CD4-positive, alpha-beta T cell (primary cell): ENCODE measurements at regions not wholly inside any gene's neighbourhood (a gene's known extent, or its start where the extent isn't known, plus 50 kb on each side); places are given as distances from the start of the nearest gene placed in this dataset.
A peak's percentile ranks its signal among the peaks of the same experiment; 100 is the strongest.

Experiments used
- ATAC-seq: fragments of 200-7000 bp; cut with Tn5 transposase; one replicate; pipeline ENCODE4 v1.10.0; 2022; ENCODE audit warnings: mild to moderate bottlenecking; ENCODE audit not compliant: poor library complexity
- CTCF ChIA-PET: fragments of 350-600 bp; sonication (Branson Sonifier 250); formaldehyde crosslinking; loops from one replicate; lab custom pipeline; 2021; ENCODE audit warnings: antibody characterized with exemption, inconsistent platforms; lab: Charles Lee
- POLR2A ChIA-PET: fragments of 350-600 bp; sonication (Branson Sonifier 250); formaldehyde crosslinking; loops from one replicate; lab custom pipeline; 2021; ENCODE audit warnings: antibody characterized with exemption, inconsistent platforms; lab: Charles Lee
- DNase-seq, 14 experiments: peaks; one replicate each; pipeline ENCODE4 v3.0.0-alpha.2; 2013 to 2020; ENCODE audit warnings: mixed read lengths in 2 of 14
- H3K27ac ChIP-seq, 2 donors: one replicate each; pipeline versions ENCODE4 v1.5.1 to v1.7.0; 2013; ENCODE audit warnings: low read length in 2 of 2, low read depth in 1 of 2, mild to moderate bottlenecking in 1 of 2
- H3K27me3 ChIP-seq, 2 experiments: 1 replicate in 1 of 2; 2 replicates in 1 of 2; pipeline versions ENCODE4 v1.6.1 to v1.7.0; 2013; ENCODE audit warnings: low read length in 2 of 2, control low read depth in 1 of 2, mild to moderate bottlenecking in 1 of 2, moderate library complexity in 1 of 2; ENCODE audit not compliant: insufficient read depth in 2 of 2, control insufficient read depth in 1 of 2
- H3K36me3 ChIP-seq: one replicate; pipeline ENCODE4 v1.6.1; 2013; ENCODE audit warnings: low read length, control low read depth; ENCODE audit not compliant: insufficient read depth
- H3K4me1 ChIP-seq: one replicate; pipeline ENCODE4 v1.6.1; 2013; ENCODE audit warnings: low read length, control low read depth; ENCODE audit not compliant: insufficient read depth
- H3K4me3 ChIP-seq: one replicate; pipeline ENCODE4 v1.5.1; 2013; ENCODE audit warnings: mild to moderate bottlenecking, low read length, moderate library complexity
- H3K9me3 ChIP-seq, 2 experiments: 1 replicate in 1 of 2; 2 replicates in 1 of 2; pipeline versions ENCODE4 v1.6.1 to v1.7.0; 2013; ENCODE audit warnings: low read length in 2 of 2, mild to moderate bottlenecking in 2 of 2, control low read depth in 1 of 2, moderate library complexity in 1 of 2; ENCODE audit not compliant: control insufficient read depth in 1 of 2, insufficient read depth in 1 of 2
- H3K27ac Mint-ChIP-seq: one replicate; pipeline ENCODE4 v1.8.0; 2020; ENCODE audit warnings: mixed read lengths
- H3K27me3 Mint-ChIP-seq: one replicate; pipeline ENCODE4 v1.8.0; 2021; ENCODE audit warnings: mixed read lengths
- H3K36me3 Mint-ChIP-seq: one replicate; pipeline ENCODE4 v1.8.0; 2021; ENCODE audit warnings: low read depth, mixed read lengths
- H3K4me1 Mint-ChIP-seq: one replicate; pipeline ENCODE4 v1.8.0; 2021; ENCODE audit warnings: low read depth, mixed read lengths
- H3K4me3 Mint-ChIP-seq: one replicate; pipeline ENCODE4 v1.8.0; 2020; ENCODE audit warnings: mild to moderate bottlenecking, mixed read lengths
- H3K9me3 Mint-ChIP-seq: one replicate; pipeline ENCODE4 v1.8.0; 2020; ENCODE audit warnings: mixed read lengths
- CTCF ChIP-seq: fragments of 200-600 bp; IDR thresholded peaks from one replicate; pipeline ENCODE4 v1.8.0; 2022; ENCODE audit warnings: antibody characterized with exemption, mild to moderate bottlenecking
- intact Hi-C, 2 experiments: fragments of 100-400 bp; cut with DNase I in 1 of 2; cut with micrococcal nuclease in 1 of 2; formaldehyde crosslinking; loops; one replicate each; pipeline versions ENCODE4 v1.15.1 to v1.9.0; 2023 to 2025; cut with DNase I, micrococcal nuclease

- ChIA-PET CTCF (no interaction called here), POLR2A (interaction anchor here (0.8 to 2.6 kb wide), 5 partner anchors 13 to 514 kb away, joined by 3 to 8 read pairs (median 3); partner anchors contain the start of gene NRIP1)
- Mint-ChIP-seq H3K4me3 (no peak overlapping the region), H3K4me1 (peaks cover 28% of the 10 kb centered on the region), H3K27ac (peak overlapping the region; percentile 25), H3K9me3 (peaks cover 3% of the 10 kb centered on the region), H3K27me3 (no peaks in the 10 kb centered on the region), H3K36me3 (peaks cover 3% of the 10 kb centered on the region)
- H3K4me3 ChIP-seq = no peak overlapping the region
- peaks cover 0 to 4% of the 10 kb centered on the region in 2 experiments for H3K9me3 ChIP-seq
- intact Hi-C loops = no loop called here
- no peaks in the 10 kb centered on the region for H3K27me3 ChIP-seq
- DNase-seq (peak in 5 of 14 experiments; percentile 1 to 48 (median 12)), ATAC-seq (peak; percentile 52)
- TF ChIP-seq CTCF = peak; percentile 43
- no peaks in the 10 kb centered on the region for H3K36me3 ChIP-seq
- H3K27ac ChIP-seq = no peak overlapping the region
- H3K4me1 ChIP-seq = peaks cover 11% of the 10 kb centered on the region
These were observed 208.8 kb upstream of the USP25 start for GRCh38 chr21:15520811-15521643.

- Mint-ChIP-seq H3K36me3 (peaks cover 3% of the 10 kb centered on the region), H3K4me3 (no peak overlapping the region), H3K27ac (no peak overlapping the region), H3K4me1 (peaks cover 31% of the 10 kb centered on the region), H3K27me3 (no peaks in the 10 kb centered on the region), H3K9me3 (peaks cover 3% of the 10 kb centered on the region)
- Histone ChIP-seq H3K4me1 (peaks cover 11% of the 10 kb centered on the region), H3K27ac (no peak overlapping the region), H3K9me3 (peaks cover 0 to 4% of the 10 kb centered on the region in 2 experiments), H3K27me3 (no peaks in the 10 kb centered on the region), H3K36me3 (no peaks in the 10 kb centered on the region), H3K4me3 (no peak overlapping the region)
- ChIA-PET POLR2A (interaction anchor here (1.3 to 2.6 kb wide), 3 partner anchors 13 to 456 kb away, joined by 3 to 8 read pairs (median 6); partner anchors contain the start of gene NRIP1), CTCF (no interaction called here)
- no peak for TF ChIP-seq CTCF
- intact Hi-C loops = no loop called here
- DNase-seq (no peak), ATAC-seq (no peak)
These were observed 208.2 kb upstream of the USP25 start for GRCh38 chr21:15521644-15522001.

- intact Hi-C loops = no loop called here
- H3K4me1 ChIP-seq = peaks cover 11% of the 10 kb centered on the region
- no peak overlapping the region for H3K27ac ChIP-seq
- Mint-ChIP-seq H3K4me3 (no peak overlapping the region), H3K9me3 (peaks cover 3% of the 10 kb centered on the region), H3K36me3 (peaks cover 3% of the 10 kb centered on the region), H3K27me3 (no peaks in the 10 kb centered on the region), H3K4me1 (peaks cover 33% of the 10 kb centered on the region), H3K27ac (no peak overlapping the region)
- no peak for DNase-seq
- ChIA-PET CTCF (no interaction called here), POLR2A (interaction anchor here (2.6 kb wide), 1 partner anchor 457 kb away, joined by 8 read pairs; the partner anchor contains the start of gene NRIP1)
- H3K36me3 ChIP-seq = no peaks in the 10 kb centered on the region
- H3K27me3 ChIP-seq = no peaks in the 10 kb centered on the region
- peaks cover 0 to 4% of the 10 kb centered on the region in 2 experiments for H3K9me3 ChIP-seq
- ATAC-seq = no peak
- no peak overlapping the region for H3K4me3 ChIP-seq
- TF ChIP-seq CTCF = no peak
These were observed 207.6 kb upstream of the USP25 start for GRCh38 chr21:15522148-15522547.
